Breast epithelium (tissue), 3 donors: ENCODE measurements at regions not wholly inside any gene's neighbourhood (a gene's known extent, or its start where the extent isn't known, plus 50 kb on each side); places are given as distances from the start of the nearest gene placed in this dataset.

Experiments
- POLR2A ChIP-seq: fragments of 450-650 bp; IDR thresholded peaks from one replicate; pipeline ENCODE4 v1.6.1; 2016; ENCODE audit warnings: antibody characterized with exemption, mild to moderate bottlenecking, moderate library complexity
- POLR2AphosphoS5 ChIP-seq, 3 donors: sonication (generic); formaldehyde crosslinking; IDR thresholded peaks; one replicate each; pipeline ENCODE4 v1.6.1; 2017; ENCODE audit warnings: antibody characterized with exemption in 3 of 3
- TF ChIP-seq, protein P1 (sequence below), 3 donors: fragments of 450-650 bp; IDR thresholded peaks; one replicate each; pipeline ENCODE4 v1.5.1; 2016 to 2017; ENCODE audit warnings: antibody characterized with exemption in 3 of 3, mild to moderate bottlenecking in 3 of 3, moderate library complexity in 3 of 3

DNA sequence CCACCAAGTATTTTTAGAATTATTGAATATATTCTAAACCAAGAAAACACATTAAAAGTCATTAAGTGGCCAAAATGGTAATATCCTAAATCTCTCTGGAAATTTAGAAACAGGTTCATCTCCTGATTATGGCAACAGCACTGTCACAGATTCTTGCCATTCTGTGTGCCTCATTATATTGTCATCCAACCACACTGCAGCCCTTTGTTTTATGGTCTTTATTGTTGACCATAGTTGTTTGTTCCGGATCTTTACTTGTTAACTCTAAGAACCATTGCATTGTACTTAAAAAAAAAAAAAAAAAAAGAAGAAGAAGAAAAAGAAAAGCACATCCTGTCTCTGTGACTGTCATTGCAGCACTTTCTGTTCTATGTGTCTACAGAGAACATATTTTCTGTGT lies 822.1 kb upstream of the ADGRL3 start:
- TF ChIP-seq, protein P1, sequence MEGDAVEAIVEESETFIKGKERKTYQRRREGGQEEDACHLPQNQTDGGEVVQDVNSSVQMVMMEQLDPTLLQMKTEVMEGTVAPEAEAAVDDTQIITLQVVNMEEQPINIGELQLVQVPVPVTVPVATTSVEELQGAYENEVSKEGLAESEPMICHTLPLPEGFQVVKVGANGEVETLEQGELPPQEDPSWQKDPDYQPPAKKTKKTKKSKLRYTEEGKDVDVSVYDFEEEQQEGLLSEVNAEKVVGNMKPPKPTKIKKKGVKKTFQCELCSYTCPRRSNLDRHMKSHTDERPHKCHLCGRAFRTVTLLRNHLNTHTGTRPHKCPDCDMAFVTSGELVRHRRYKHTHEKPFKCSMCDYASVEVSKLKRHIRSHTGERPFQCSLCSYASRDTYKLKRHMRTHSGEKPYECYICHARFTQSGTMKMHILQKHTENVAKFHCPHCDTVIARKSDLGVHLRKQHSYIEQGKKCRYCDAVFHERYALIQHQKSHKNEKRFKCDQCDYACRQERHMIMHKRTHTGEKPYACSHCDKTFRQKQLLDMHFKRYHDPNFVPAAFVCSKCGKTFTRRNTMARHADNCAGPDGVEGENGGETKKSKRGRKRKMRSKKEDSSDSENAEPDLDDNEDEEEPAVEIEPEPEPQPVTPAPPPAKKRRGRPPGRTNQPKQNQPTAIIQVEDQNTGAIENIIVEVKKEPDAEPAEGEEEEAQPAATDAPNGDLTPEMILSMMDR (IDR thresholded peaks at IDR 0.05): no peak
- TF ChIP-seq POLR2A: no peak
- no peak for TF ChIP-seq POLR2AphosphoS5 (IDR thresholded peaks at IDR 0.05)
